Right renal cortex interstitium (tissue), 3 donors: ENCODE measurements at regions not wholly inside any gene's neighbourhood (a gene's known extent, or its start where the extent isn't known, plus 50 kb on each side); places are given as distances from the start of the nearest gene placed in this dataset.
A peak's percentile ranks its signal among the peaks of the same experiment; 100 is the strongest.

Experiments
- DNase-seq, 3 donors: peaks; one replicate each; pipeline ENCODE4 v3.0.0-alpha.2; 2013; ENCODE audit warnings: low read depth in 3 of 3, low spot score in 2 of 3

- no peak for DNase-seq
Observed at GRCh38 chr4:57501720-57502119, 391.5 kb upstream of the IGFBP7 start.

DNA sequence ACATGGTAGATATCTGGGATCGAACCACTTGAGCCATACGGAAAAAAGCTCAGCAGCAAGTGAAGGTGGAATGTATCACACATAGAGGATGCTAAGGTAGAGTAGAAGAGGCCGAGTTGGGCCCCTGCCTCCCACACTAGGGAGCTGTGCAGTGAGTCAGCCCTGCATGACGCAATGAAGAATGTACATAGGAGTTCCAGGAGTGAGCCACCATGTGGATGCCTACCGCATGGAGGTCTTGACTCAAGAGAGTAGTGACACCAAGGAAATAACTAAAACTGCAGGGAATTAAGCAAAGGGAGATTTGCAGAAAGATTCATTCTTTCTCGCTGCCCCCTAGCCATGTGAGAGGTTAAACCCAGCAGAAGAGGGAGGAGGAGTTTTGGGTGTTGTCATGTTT is 389.6 kb upstream of the IGFBP7 start:
- no peak for DNase-seq

GRCh38 chr4:57498251-57498650 is 388.1 kb upstream of the IGFBP7 start:
- no peak for DNase-seq

GRCh38 chr4:57496697-57497471 is 386.7 kb upstream of the IGFBP7 start:
- DNase-seq = no peak

- no peak for DNase-seq
Observed at GRCh38 chr4:57494821-57495220, 384.6 kb upstream of the IGFBP7 start.

DNA sequence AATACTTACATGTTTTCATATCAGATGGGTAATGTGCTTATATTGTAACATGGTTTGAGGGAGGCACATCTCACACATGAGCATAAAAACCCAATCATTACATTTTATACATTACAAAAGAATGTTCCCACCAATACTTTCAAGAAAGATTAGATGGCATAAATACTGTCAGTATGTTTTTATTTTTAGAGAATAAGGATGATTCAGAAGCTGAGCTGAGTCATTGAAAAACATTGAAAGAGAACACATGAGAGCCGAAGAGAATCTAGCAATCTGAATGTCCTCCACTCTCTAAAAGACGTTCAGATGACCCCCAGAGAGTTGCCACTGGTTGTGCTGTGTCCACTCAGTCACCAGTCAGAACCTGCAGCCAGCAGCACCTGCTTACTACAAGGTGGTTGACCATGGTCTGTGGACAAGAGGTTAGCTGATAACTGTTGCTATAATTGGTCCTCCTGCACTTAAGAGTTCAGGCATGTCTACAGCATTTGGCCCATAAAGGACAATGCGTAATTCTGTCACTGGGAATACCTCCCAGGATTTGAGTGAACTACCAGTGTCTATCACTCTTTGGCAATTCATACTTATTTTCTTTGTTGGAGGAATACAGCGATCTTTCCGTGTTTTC is 382.2 kb upstream of the IGFBP7 start:
- no peak for DNase-seq

- no peak for DNase-seq
Observed at GRCh38 chr4:57491388-57491787, 381.2 kb upstream of the IGFBP7 start.

GRCh38 chr4:57490520-57491255 is 380.5 kb upstream of the IGFBP7 start:
- no peak for DNase-seq

GRCh38 chr4:57488366-57489162 is 378.4 kb upstream of the IGFBP7 start:
- DNase-seq = no peak

DNA sequence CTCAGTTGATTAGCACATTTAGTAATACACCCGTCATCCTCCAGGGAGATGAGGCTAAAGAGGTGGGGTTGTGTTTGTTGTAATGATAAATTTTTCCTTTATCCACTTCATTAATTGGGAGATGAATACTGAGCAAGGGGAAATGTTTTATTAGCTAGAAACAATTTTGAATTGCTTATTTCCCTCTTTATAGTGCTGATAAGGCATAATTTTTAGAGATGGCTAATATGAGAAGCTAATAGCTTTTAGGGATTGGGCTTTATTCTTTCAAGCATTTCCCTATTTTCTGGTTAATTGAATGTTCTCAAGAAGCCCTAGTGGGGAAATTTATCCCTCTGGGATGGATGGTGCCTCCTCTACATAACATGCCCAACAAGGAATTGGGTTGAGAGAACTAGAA is 365.2 kb upstream of the IGFBP7 start:
- DNase-seq = no peak

DNA sequence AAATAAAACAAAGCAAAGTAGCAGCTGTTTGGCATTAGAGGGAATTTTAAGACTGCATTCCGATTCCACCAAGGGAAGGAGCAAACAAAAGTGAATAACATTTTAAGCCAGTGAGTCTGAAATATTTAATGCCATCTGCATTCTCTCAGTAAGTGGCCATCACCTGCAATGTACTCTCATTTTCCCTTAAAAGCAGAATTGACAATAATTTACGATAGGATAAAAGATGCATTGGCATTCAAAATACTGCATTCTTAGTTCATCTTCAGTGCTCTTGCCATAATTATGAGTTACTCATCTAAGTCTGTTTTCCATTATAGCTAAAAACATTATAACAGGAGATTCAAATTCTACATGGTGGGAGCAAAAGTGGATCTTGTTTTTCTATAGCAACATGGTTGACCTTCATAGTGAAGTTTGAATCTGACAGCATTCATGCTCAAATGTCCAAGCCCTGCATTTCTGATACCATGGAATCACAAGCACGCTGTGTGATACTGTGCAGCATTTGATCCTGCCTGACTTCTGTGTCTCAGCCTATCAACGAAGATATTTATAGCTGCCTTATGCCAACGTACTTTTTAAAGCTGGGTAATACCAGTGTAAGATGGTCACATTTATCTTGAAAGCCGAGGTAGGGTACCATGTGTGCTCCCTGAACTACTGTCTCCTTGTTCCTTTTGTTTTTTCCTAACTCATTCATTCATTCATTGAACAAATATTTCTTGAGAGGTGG is 355.3 kb upstream of the IGFBP7 start:
- DNase-seq = no peak

GRCh38 chr4:57462843-57463242 is 352.7 kb upstream of the IGFBP7 start:
- DNase-seq = no peak

DNA sequence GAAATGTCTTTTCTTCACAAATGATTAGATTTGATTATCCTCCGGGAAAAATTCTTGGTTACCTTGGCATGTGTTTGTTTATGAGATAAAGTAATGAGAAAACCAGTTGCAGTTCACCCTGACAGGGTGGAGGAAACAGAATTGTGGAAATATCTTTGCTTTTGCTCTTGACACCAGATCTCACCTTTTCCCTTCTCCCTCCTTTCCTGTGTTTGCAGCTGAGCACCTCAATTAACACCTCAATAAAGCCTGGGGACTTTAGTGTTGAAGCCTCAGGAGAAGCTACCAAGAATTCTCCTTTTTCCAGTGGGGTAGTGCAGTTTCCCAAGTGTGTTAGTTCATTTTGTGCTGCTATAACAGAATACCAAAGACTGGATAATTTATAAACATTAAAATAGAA is 350.8 kb upstream of the IGFBP7 start:
- no peak for DNase-seq

DNA sequence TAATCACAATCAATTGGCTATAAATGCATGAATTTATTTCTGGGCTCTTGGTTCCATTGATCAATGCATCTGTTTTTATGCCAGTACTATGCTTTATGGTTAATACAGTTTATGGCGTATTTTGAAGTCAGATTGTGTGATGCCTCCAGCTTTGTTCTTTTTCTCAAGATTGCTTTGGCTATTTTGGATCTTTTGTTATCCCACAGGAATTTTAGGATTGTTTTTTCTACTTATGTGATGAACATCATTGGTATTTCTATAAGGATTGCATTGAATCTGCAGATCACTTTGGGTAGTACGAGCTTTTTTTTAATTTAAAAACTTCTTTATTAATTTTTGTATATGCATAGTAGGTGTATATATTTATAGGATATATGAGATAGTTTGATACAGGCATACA is 338.7 kb upstream of the IGFBP7 start:
- DNase-seq = no peak

DNA sequence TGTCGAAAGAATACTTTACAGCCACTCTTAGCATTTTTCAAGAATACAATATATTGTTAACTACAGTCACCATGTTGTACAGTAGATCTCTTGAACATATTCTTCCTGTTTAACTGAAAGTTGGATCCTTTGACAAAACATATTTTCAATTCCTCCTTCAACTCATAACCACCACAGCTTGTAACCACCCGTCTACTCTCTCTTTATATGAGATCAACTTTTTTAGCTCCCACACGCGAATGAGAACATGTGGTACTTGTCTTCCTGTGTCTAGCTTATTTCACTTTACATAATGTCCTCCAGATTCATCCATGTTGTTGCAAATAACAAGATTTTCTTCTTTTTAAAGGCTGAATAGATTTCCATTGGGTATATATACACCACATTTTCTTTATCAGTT is 338.3 kb upstream of the IGFBP7 start:
- no peak for DNase-seq

DNA sequence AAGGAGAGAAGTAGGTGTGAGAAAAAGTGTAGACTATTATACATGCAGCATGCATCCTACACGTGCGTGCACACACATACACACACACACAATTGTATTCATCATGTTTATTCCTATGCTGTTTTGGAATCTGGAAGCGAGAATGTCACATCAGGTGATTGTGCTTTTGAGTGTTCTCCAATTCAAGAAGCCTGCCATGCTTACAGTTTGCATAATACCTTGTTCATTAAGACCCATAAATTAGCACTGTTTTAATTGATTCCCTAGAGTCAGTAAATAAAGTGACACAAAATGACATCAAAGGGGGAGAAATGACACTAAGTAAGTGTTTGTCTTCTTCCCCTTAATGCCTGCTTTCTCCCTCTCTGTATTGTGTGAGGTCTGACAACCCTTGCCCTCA is 336.1 kb upstream of the IGFBP7 start:
- no peak for DNase-seq

GRCh38 chr4:57445686-57446085 is 335.5 kb upstream of the IGFBP7 start:
- DNase-seq = peak in 1 of 3 donors; percentile 27

DNA sequence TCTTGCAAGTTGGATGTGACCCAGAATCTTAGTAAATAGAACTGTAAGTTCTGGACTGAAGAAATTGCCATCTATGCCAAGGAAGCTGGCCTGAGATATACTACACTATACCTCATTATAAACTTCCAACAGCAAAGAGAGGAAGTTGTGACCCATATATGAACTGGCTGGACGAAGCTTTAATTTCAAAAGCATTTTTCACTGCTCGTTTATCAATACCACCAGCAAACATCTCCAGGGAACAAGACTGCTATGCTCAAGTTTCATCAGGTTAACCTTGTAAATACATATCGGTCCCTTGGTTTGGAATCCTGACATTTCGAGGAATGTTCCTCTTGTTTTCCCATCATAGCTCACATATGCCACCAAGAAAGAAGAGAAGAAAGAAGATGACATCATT is 334.5 kb upstream of the IGFBP7 start:
- DNase-seq = no peak

DNA sequence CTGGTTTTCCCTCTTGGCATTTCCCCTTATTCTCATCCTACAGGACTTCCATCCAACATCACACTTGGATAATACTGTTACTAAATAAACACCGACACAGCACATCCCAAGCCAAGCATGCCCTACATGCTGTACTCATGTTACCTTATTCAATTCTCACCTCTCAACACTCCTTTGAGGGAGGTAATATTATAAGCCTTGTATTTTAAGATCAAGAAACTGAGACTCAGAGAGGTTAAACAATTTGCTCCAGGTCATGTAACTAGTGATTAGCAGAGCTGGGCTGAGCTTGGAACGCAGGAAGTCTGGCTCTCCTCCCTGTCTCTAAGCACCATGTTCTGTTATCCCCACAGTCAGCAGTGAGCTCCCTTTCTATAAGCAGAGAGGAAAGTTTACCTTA is 333.6 kb upstream of the IGFBP7 start:
- DNase-seq = peak in 1 of 3 donors; percentile 51

GRCh38 chr4:57443308-57443707 is 333.1 kb upstream of the IGFBP7 start:
- DNase-seq = no peak
